Esophagus squamous epithelium (tissue), 4 donors: ENCODE measurements at regions not wholly inside any gene's neighbourhood (a gene's known extent, or its start where the extent isn't known, plus 50 kb on each side); places are given as distances from the start of the nearest gene placed in this dataset.

Experiments
- CTCF ChIP-seq, 6 experiments: fragments of 450-650 bp in 4 of 6; fragments of 200-600 bp in 2 of 6; sonication (generic) in 2 of 6; IDR thresholded peaks; one replicate each; pipeline ENCODE4 v1.5.1; 2016 to 2019; ENCODE audit warnings: antibody characterized with exemption in 6 of 6, mild to moderate bottlenecking in 4 of 6, moderate library complexity in 4 of 6
- POLR2A ChIP-seq, 4 donors: fragments of 450-650 bp; IDR thresholded peaks; one replicate each; pipeline ENCODE4 v1.6.1; 2017; ENCODE audit warnings: antibody characterized with exemption in 4 of 4, mild to moderate bottlenecking in 4 of 4, moderate library complexity in 3 of 4

- TF ChIP-seq CTCF (IDR thresholded peaks at IDR 0.05) (no peak), POLR2A (IDR thresholded peaks at IDR 0.05) (no peak)
Measured at GRCh38 chr11:29075726-29076125, 941.1 kb downstream of the KCNA4 start.
